ENCODE measurements at regions not wholly inside any gene's neighbourhood (a gene's known extent, or its start where the extent isn't known, plus 50 kb on each side); places are given as distances from the start of the nearest gene placed in this dataset.

DNA sequence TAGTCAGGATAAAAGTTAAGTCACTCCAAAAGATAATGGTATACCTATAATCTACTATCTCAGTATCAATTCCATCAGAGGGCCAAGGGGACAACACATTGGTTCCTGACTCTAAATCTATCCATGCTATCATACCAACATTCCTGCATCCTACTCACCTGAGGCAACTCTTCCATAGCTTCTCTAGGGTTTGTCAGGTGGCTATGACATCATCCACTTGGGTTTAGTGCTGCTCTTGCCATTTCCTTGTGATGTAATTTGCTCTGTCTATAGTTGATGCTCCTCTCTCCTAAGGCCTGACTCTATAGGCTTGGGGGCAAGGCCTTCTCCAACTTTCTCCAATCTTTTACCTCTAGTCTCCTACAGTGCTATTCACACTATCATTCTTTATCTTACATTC, 139.9 kb upstream of the FSHR start:
- TF ChIP-seq, protein P1, sequence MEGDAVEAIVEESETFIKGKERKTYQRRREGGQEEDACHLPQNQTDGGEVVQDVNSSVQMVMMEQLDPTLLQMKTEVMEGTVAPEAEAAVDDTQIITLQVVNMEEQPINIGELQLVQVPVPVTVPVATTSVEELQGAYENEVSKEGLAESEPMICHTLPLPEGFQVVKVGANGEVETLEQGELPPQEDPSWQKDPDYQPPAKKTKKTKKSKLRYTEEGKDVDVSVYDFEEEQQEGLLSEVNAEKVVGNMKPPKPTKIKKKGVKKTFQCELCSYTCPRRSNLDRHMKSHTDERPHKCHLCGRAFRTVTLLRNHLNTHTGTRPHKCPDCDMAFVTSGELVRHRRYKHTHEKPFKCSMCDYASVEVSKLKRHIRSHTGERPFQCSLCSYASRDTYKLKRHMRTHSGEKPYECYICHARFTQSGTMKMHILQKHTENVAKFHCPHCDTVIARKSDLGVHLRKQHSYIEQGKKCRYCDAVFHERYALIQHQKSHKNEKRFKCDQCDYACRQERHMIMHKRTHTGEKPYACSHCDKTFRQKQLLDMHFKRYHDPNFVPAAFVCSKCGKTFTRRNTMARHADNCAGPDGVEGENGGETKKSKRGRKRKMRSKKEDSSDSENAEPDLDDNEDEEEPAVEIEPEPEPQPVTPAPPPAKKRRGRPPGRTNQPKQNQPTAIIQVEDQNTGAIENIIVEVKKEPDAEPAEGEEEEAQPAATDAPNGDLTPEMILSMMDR (IDR thresholded peaks at IDR 0.05; ENCODE audit: control insufficient read depth, insufficient read depth, low read depth, low read length, missing control alignments), result no peak
- no peak overlapping the region for H3K4me3 ChIP-seq (ENCODE audit: control insufficient read depth, low read depth, low read length)
- no peak for DNase-seq (ENCODE audit: low read depth)

GRCh38 chr2:49291619-49292018, 137.3 kb upstream of the FSHR start:
- TF ChIP-seq, protein P1 (IDR thresholded peaks at IDR 0.05; ENCODE audit: control insufficient read depth, insufficient read depth, low read depth, low read length, missing control alignments), result no peak
- H3K4me3 ChIP-seq (ENCODE audit: control insufficient read depth, low read depth, low read length), result no peak overlapping the region
- DNase-seq (ENCODE audit: low read depth), result no peak

DNA sequence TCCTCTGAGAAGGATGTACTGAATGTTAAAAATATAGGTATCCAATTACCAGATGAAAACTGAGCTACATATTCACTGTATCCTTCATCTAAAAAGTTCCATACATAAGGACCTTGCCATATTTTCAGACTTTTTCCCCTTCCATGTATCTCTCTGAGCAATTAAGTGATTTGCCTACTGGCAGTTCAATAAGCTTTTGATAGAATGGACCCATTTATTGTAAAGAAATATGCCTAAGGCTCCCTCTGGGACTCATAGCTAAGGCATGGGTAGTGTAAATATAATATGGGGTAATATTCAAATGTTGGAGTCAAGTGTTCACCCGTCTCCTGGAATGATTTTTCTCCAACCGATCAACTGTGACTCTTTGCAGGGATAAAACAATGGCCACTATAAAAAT, 135.4 kb upstream of the FSHR start:
- TF ChIP-seq, protein P1 (IDR thresholded peaks at IDR 0.05; ENCODE audit: control insufficient read depth, insufficient read depth, low read depth, low read length, missing control alignments), result no peak
- H3K4me3 ChIP-seq (ENCODE audit: control insufficient read depth, low read depth, low read length), result no peak overlapping the region

DNA sequence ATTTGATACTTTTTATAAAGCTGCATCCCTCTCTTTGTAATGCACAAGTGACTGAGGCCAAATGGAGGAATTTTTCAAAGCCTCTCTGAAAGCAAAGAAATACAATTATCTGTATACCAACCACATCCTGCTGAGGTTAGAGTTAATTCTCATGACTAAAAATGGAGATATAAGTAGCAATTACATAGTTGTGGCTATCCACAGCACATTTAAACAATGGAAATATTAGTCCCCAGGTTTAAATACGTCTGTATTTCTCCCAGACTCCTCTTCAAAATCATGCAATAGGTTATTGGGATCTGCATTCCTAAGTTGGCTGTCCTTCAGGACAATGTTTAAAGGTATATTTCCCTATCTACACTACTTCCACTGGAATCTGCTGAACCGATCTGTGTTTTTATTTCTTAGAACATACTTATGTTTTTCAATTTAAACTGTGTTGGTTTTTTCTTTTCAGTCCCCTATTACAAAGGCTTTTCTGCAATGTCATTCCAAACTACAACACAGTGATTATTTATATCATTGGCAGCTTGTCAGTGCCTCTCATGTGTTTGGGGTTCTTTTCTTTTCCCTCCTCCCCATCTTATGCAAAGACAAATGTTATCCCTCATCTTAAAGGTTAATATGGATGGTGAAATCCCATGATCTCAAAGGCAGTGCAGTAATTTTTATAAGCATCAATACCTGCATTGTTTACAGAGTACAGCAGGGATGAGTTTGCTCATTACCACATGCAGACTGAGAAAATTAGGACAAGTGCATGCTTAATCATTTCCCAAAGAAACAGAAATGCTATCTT, 134.8 kb upstream of the FSHR start:
- DNase-seq (ENCODE audit: low read depth), result no peak

More for the DNA sequence above, 135.4 kb upstream of the FSHR start:
- no peak for DNase-seq (ENCODE audit: low read depth)

DNA sequence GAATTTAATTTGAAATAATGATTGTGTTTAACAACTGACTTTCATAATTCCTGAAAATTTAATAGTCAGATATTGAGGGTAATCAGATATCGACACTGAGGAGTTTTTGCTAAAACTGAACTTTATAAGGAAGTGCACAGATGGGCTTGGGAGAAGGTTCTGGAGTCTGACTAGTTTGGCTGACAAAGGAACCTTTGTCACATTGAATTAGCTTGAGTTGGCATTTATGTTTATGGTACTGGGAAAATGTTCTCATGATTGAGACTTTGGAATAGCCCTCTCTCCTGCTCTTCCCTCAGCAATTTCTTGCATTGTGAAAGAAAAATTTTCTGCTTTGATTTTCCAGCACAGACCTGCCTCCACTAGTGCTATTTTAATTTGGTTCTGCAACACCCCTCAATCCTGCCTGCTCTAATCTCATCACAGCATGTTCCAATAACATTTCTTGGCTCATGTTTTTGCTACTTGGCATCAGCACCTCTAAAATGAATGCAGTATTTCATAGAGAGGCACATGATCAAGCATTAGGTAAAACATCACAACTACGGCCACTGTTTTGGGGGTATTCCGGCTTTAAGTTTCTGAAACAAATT, 133.9 kb upstream of the FSHR start:
- no peak overlapping the region for H3K4me3 ChIP-seq (ENCODE audit: control insufficient read depth, low read depth, low read length)
- DNase-seq (ENCODE audit: low read depth), result no peak
- TF ChIP-seq, protein P1 (IDR thresholded peaks at IDR 0.05; ENCODE audit: control insufficient read depth, insufficient read depth, low read depth, low read length, missing control alignments), result no peak

More for the DNA sequence above, 134.8 kb upstream of the FSHR start:
- H3K4me3 ChIP-seq (ENCODE audit: control insufficient read depth, low read depth, low read length), result no peak overlapping the region
- TF ChIP-seq, protein P1 (IDR thresholded peaks at IDR 0.05; ENCODE audit: control insufficient read depth, insufficient read depth, low read depth, low read length, missing control alignments), result no peak

DNA sequence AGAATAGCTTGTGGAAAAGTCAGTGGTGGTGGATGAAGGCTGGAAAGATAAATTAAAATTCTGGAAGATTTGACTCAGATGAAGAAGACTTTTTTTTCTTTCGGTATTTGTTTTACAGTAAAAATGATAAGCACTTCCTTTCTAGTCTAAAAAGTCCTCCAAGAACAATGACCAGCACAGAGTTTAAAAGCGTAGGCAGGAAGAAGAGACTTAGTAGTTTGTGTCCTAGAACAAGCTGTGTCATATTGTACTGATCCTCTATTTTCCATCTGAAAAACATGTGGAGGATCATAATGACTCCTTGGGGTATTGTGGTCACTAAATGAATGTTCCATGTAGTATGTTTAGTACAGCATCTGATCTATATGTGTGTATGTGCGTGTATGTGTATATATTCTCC, 132.4 kb upstream of the FSHR start:
- TF ChIP-seq, protein P1 (IDR thresholded peaks at IDR 0.05; ENCODE audit: control insufficient read depth, insufficient read depth, low read depth, low read length, missing control alignments), result no peak
- DNase-seq (ENCODE audit: low read depth), result no peak
- no peak overlapping the region for H3K4me3 ChIP-seq (ENCODE audit: control insufficient read depth, low read depth, low read length)
